Right cardiac atrium (tissue), 5 donors: ENCODE measurements at regions not wholly inside any gene's neighbourhood (a gene's known extent, or its start where the extent isn't known, plus 50 kb on each side); places are given as distances from the start of the nearest gene placed in this dataset.

Source experiments
- ATAC-seq, 2 donors: fragments of 200-7000 bp; cut with Tn5 transposase; one replicate each; pipeline versions ENCODE4 v1.8.0 to v1.9.1; 2020; ENCODE audit warnings: moderate library complexity in 2 of 2, mild to moderate bottlenecking in 1 of 2
- DNase-seq, 3 donors: peaks; one replicate each; pipeline ENCODE4 v3.0.0-alpha.2; 2020
- H3K27ac ChIP-seq: one replicate; pipeline ENCODE4 v1.5.1; 2013; ENCODE audit warnings: mild to moderate bottlenecking, low read length, control low read depth, moderate library complexity
- H3K27me3 ChIP-seq: one replicate; pipeline ENCODE4 v1.6.1; 2013; ENCODE audit not compliant: control insufficient read depth, insufficient read depth
- H3K4me1 ChIP-seq: one replicate; pipeline ENCODE4 v1.6.1; 2013; ENCODE audit warnings: low read length; ENCODE audit not compliant: control insufficient read depth, insufficient read depth
- H3K4me3 ChIP-seq: one replicate; pipeline ENCODE4 v1.5.1; 2013; ENCODE audit warnings: low read length, control low read depth
- H3K9me3 ChIP-seq: one replicate; pipeline ENCODE4 v1.6.1; 2013; ENCODE audit warnings: low read length; ENCODE audit not compliant: control insufficient read depth
- WGBS: extraction: QIAGEN DNeasy Blood & Tissue Kit; methylation state at CpG from one replicate; pipeline ENCODE4 v1.1.7; 2013; 5-methylcytosine and 5-hydroxymethylcytosine counted together
- intact Hi-C, 4 donors: fragments of 100-400 bp; cut with DNase I; formaldehyde crosslinking; loops; one replicate each; pipeline versions ENCODE4 v1.11.0 to v1.14.0; 2022 to 2023
- donor health status: healthy with polysubstance abuse.
- donor health status: DM: no; HTN: yes; CAD: no.
- donor health status: DM: no; HTN: no; CAD: no.
- donor health status: DM: no; HTN: yes; CAD: no; lungs with severe emphysema.
- donor health status: DM: yes; HTN: yes; CAD: no.

DNA sequence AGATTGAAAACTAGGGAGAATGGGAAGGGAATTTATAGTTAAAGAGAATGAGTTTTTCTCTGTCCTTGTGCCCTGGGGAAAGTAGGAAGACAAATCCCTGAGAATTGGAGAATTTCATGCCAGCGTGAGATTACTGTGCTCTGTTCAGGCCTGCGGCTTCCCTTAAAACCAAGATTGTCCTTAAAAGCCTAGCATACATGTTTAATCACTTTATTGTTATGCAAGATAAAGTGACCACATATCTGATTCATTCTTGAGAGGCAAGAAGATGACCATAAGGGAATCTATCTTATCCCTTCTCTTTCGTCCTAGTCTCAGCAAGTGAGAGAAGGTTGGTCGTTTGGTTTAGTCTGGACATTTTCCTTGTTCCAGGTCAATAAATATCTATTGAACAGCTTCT is 75.9 kb downstream of the ADCYAP1 start:
- H3K9me3 ChIP-seq: no peaks in the 10 kb centered on the region
- no peak for ATAC-seq
- WGBS: 80% methylated on average over 4 of the region's 4 CpGs

DNA sequence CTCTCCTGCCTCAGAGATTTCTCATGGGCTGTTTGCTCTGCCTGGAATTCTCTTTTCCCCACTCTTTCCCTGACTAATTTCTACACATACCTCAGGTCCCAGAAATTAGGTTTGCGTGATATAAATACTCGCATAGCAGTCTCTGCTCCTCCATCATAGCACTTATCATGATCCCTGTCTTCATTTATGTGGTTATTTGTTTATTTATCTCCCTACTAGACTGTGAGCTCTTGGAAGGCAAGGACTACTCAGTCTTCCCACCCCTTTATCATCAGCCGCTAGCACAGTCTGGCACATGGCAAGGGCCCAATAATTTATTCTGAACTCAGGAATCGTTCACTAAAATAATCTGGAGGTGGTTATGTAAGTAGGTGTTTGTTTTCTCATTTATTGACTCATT is 79.3 kb downstream of the ADCYAP1 start:
- no peaks in the 10 kb centered on the region for H3K9me3 ChIP-seq
- intact Hi-C loops: no loop called here
- H3K27me3 ChIP-seq: no peaks in the 10 kb centered on the region
- H3K4me3 ChIP-seq: no peak overlapping the region
- no peaks in the 10 kb centered on the region for H3K4me1 ChIP-seq
- DNase-seq (no peak), ATAC-seq (no peak)
- no peak overlapping the region for H3K27ac ChIP-seq
- WGBS: 76% methylated on average over 4 of the region's 4 CpGs

More for the DNA sequence above, 75.9 kb downstream of the ADCYAP1 start:
- no peak for DNase-seq
- Histone ChIP-seq H3K27ac (no peak overlapping the region), H3K4me1 (no peaks in the 10 kb centered on the region), H3K27me3 (no peaks in the 10 kb centered on the region), H3K4me3 (no peak overlapping the region)
- intact Hi-C loops: no loop called here

DNA sequence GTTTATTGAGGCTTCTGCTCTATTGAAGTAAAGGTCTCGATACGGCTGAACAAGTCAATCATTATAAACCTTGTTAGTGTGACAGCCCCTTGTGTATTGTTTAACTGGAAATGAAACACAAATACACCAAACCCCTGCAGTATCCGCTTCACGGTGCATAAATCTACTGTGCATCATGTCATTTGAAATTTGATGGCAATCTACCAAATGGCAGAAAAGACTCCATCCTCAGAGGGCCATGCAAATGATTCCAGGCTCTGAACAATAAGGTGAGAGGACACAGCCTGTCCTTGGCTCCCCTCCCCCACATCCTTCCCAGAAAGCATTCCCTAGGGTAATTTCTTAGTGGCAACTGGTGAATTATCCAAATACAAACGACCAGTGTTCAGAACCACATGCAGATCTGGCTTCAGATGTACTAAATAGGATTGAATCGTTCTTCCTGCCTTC is 80.6 kb downstream of the ADCYAP1 start:
- no peak overlapping the region for H3K4me3 ChIP-seq
- H3K27me3 ChIP-seq: no peaks in the 10 kb centered on the region
- WGBS: 35% methylated on average over 6 of the region's 6 CpGs
- ATAC-seq: peak in 1 of 2 donors; percentile 47
- no peak overlapping the region for H3K27ac ChIP-seq
- no peak for DNase-seq
- H3K9me3 ChIP-seq: no peaks in the 10 kb centered on the region
- intact Hi-C loops: no loop called here
- H3K4me1 ChIP-seq: no peaks in the 10 kb centered on the region

DNA sequence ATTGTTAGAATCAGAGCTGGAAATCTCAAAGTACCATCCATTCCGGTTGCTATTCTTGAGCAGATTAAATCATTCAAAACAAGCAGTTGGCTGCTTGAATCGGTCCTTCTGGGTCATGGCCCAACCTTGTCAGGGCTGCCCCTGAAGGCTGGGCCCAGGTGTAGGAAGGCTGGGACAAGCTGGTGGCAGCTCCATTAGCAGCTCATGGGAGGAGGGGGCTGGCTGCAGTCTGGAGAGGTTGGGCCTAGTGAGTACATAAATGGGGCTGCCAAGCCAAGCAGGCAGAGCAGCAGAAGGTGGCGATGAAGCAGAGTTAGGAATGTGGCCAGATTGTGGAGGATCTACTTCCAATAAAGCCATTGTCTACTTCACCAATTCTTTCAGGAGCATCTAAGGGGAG is 81.4 kb downstream of the ADCYAP1 start:
- no peaks in the 10 kb centered on the region for H3K9me3 ChIP-seq
- ATAC-seq: no peak
- no peaks in the 10 kb centered on the region for H3K27me3 ChIP-seq
- no peak overlapping the region for H3K4me3 ChIP-seq
- DNase-seq: no peak
- peak overlapping the region; percentile 12 for H3K27ac ChIP-seq
- WGBS: 51% methylated on average over 3 of the region's 3 CpGs
- intact Hi-C loops: no loop called here
- no peaks in the 10 kb centered on the region for H3K4me1 ChIP-seq

DNA sequence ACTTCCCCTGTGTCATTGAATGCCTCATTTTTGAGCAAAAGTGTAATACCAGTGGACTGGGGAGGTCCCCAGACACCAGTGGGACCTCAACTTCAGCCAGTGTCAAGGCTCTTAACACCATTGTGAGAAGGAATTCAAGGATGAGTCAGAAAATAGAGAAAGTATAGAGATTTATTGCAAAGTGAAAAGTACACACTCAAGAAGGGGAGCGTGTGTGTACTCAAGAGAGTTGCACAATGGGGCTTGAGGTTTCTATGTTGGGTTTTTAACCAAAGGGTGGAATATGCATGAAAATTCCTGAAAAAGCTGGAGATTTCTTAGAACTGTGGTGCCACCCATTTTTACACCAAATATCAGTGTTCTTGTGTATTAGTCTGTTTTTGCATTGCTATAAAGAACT is 81.9 kb downstream of the ADCYAP1 start:
- Histone ChIP-seq H3K4me1 (no peaks in the 10 kb centered on the region), H3K9me3 (no peaks in the 10 kb centered on the region), H3K4me3 (no peak overlapping the region), H3K27ac (no peak overlapping the region), H3K27me3 (no peaks in the 10 kb centered on the region)
- 97% methylated on average over 1 of the region's 1 CpG for WGBS
- ATAC-seq (no peak), DNase-seq (no peak)
- intact Hi-C loops: no loop called here

DNA sequence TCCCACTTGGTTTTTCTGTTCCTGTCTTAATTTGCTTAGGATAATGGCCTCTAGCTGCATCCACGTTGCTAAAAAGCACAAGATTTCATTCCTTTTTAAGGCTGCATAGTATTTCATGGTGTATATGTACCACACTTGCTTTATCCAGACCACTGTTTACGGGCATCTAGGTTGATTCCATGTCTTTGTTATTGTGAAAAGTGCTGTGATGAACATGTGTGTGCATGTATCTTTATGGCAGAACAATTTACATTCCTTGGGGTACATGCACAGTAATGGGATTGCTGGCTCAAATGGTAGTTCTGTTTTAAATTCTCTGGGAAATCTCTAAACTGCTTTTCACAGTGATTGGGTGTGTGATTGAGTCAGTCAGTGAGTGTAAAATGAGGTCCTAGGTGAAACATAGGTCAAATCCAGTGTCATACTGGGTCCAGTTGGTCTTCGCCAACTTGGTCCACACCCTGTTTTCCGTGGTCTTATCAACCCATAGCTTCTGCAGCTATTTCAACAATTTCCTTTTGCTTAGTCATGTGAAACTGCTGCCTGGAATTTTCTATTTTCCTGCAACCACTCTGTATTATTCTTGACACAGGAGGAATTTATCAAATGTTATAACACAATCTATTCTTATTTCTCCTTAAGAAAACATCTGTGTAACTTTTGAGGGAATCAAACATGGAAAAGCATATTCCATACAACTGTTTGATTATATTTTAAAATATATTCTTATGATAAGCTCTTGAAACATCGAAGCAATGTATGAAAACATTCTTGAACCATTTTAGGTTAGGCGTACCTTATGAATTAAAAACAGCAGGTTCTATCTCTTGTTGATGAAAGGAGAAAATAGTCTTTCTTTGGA is 82.9 kb downstream of the ADCYAP1 start:
- intact Hi-C loops: no loop called here

DNA sequence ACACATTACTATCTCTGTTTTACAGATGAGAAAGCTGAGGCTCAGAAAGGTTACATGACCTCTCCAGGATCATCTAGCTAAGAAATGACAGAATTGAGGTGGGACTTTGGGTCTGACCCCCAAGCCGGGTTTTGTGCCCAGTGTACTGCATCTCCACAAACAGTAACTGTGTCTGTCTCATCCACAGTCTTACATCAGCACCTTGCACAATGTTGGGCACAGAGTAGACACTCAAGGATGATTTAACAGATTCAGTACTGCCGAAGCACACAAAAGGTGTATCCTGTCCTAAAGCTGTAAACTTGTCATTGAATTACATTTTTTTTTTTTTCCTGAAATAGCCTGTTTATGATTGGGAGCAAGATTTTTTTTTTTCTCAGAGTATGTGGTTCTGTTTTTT is 84.8 kb downstream of the ADCYAP1 start:
- 67% methylated on average over 2 of the region's 2 CpGs for WGBS
- Histone ChIP-seq H3K4me3 (no peak overlapping the region), H3K27ac (no peak overlapping the region), H3K4me1 (no peaks in the 10 kb centered on the region), H3K27me3 (no peaks in the 10 kb centered on the region), H3K9me3 (no peaks in the 10 kb centered on the region)
- DNase-seq (no peak), ATAC-seq (no peak)
- intact Hi-C loops: no loop called here

More for the DNA sequence above, 82.9 kb downstream of the ADCYAP1 start:
- no peaks in the 10 kb centered on the region for H3K4me1 ChIP-seq
- H3K4me3 ChIP-seq: no peak overlapping the region
- ATAC-seq: peak; percentile 87 to 97
- 59% methylated on average over 6 of the region's 6 CpGs for WGBS
- H3K27me3 ChIP-seq: no peaks in the 10 kb centered on the region
- peak overlapping the region; percentile 24 for H3K27ac ChIP-seq
- H3K9me3 ChIP-seq: no peaks in the 10 kb centered on the region
- DNase-seq: peak in 1 of 3 donors; percentile 13

DNA sequence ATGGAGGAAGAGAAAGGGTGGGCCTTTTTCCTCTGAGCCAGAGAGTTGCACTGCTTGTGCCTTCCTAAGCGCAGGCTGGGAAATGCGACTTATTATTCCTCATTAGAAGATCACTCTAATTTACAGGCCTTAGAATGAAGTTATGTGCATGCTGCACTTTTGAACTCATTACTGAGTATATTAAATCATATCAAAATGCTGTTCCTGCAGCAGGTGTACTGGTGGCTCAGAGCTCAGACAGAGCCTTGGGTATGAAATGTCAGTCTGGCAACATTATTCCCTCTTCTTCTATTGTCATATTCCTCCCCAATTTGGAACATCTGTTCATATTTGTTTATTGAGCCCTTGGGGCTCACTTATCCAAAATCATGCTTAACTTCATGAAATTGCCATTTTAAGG is 85.5 kb downstream of the ADCYAP1 start:
- ATAC-seq: no peak
- 86% methylated on average over 2 of the region's 2 CpGs for WGBS
- intact Hi-C loops: no loop called here

DNA sequence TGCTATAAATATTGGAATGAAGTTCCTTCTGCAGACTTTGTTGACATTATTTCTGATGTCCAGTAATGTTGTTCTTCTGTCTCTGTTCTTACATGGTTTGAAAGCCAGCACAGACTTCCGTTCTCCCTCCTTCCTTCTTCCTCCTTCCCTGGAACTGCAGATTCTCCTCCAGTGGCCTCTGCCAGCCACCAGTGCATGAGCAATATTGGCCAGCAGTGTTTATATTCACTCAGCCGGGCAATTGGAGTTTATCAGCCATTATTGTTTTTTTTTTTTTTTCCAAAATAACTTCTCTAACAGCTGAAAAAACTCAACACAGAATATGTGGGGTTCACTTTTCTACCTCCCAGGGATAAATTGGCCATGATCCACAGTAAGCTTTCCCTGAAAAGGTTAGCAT is 86.8 kb downstream of the ADCYAP1 start:
- DNase-seq (no peak), ATAC-seq (no peak)
- no peak overlapping the region for H3K27ac ChIP-seq
- WGBS: 43% methylated on average over 2 of the region's 2 CpGs
- no peaks in the 10 kb centered on the region for H3K27me3 ChIP-seq
- no peak overlapping the region for H3K4me3 ChIP-seq
- H3K9me3 ChIP-seq: no peaks in the 10 kb centered on the region
- intact Hi-C loops: no loop called here
- H3K4me1 ChIP-seq: no peaks in the 10 kb centered on the region

More for the DNA sequence above, 85.5 kb downstream of the ADCYAP1 start:
- DNase-seq: no peak
- Histone ChIP-seq H3K9me3 (no peaks in the 10 kb centered on the region), H3K4me3 (no peak overlapping the region), H3K4me1 (no peaks in the 10 kb centered on the region), H3K27me3 (no peaks in the 10 kb centered on the region), H3K27ac (no peak overlapping the region)

DNA sequence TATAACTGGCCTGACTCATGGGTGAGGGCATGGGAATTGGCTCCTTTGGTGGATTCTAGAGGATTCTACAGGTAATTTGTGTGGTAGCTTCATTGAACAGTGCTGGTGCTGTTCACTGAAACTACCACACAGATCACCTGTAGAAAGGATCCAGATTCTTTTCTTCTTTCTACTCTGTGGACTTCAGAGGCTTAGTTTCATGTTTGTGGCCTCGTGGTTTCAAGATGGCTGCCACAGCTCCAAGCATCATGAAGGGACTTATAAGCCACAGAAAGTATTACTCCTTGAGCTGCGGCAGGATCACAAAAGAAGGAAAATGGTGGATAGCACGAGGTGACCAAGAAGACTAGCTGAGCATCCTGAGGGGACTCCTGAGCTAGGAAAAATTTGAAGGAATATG is 88.9 kb downstream of the ADCYAP1 start:
- DNase-seq (no peak), ATAC-seq (no peak)
- Histone ChIP-seq H3K27me3 (no peaks in the 10 kb centered on the region), H3K4me1 (no peaks in the 10 kb centered on the region), H3K4me3 (no peak overlapping the region), H3K27ac (no peak overlapping the region), H3K9me3 (no peaks in the 10 kb centered on the region)
- WGBS: 77% methylated on average over 3 of the region's 3 CpGs
- intact Hi-C loops: no loop called here

DNA sequence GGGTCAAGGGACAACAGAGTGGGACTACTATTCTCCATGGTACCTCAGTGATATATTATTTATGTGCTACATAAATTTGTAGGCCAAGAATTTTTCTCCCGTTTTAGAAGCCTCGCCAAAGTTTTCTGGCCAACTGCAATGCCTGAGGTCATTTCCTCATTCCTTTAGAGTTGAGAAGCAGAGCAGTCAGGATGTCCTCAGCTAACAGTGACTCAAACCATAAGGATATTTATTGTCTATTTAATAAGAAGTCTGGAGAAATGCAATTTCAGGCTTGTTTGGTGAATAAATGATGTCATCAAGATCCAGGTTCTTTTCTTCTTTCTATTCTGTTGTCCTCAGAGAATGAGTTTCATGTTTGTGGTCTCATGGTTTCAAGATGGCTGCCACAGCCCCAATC is 91.0 kb downstream of the ADCYAP1 start:
- Histone ChIP-seq H3K9me3 (no peaks in the 10 kb centered on the region), H3K27me3 (no peaks in the 10 kb centered on the region), H3K4me1 (no peaks in the 10 kb centered on the region), H3K4me3 (no peak overlapping the region), H3K27ac (no peak overlapping the region)
- intact Hi-C loops: no loop called here
- ATAC-seq (no peak), DNase-seq (no peak)
- 32% methylated on average over 2 of the region's 2 CpGs for WGBS
